Endothelial cell of umbilical vein (primary cell): ENCODE measurements at regions not wholly inside any gene's neighbourhood (a gene's known extent, or its start where the extent isn't known, plus 50 kb on each side); places are given as distances from the start of the nearest gene placed in this dataset.

Experiments used
- BruUV-seq: library from RNA; stranded (reverse); fragments of 400-500 nt; replicated peaks from 2 replicates; lab custom pipeline; 2021; lab: Mats Ljungman, UMichigan
- CTCF ChIA-PET: fragments of 300-600, 350-600 bp; sonication (Branson Sonifier 250); formaldehyde crosslinking; loops from one replicate; lab custom pipeline; 2021; ENCODE audit warnings: antibody characterized with exemption, inconsistent platforms; lab: Charles Lee
- POLR2A ChIA-PET: fragments of 300-600, 350-600 bp; sonication (Branson Sonifier 250); formaldehyde crosslinking; loops from one replicate; lab custom pipeline; 2021; ENCODE audit warnings: antibody characterized with exemption, inconsistent platforms; lab: Charles Lee
- DNase-seq: peaks from one replicate; pipeline ENCODE4 v3.0.0-alpha.2; 2011; ENCODE audit warnings: low read depth, low spot score
- FAIRE-seq: peaks from 2 replicates; lab custom pipeline; 2011; peaks lifted over from hg19 to GRCh38; lab: Jason Lieb, UNC
- H2AFZ ChIP-seq: 2 replicates; pipeline ENCODE4 v1.6.0; 2012; ENCODE audit warnings: low read depth, low read length, control low read depth, inconsistent platforms
- H3K27ac ChIP-seq: 2 replicates; pipeline ENCODE4 v1.5.1; 2011; ENCODE audit warnings: low read depth, mild to moderate bottlenecking, control low read depth, low read length, moderate library complexity; ENCODE audit not compliant: insufficient read depth
- H3K27me3 ChIP-seq, 2 experiments: 2 replicates each; pipeline versions ENCODE4 v1.6.0 to v1.6.1; 2011; ENCODE audit warnings: low read length in 2 of 2, mixed read lengths in 1 of 2; ENCODE audit not compliant: control insufficient read depth in 2 of 2, insufficient read depth in 2 of 2
- H3K36me3 ChIP-seq, 2 experiments: 2 replicates in 1 of 2; 3 replicates in 1 of 2; pipeline ENCODE4 v1.5.1; 2011; ENCODE audit warnings: low read length in 2 of 2, mild to moderate bottlenecking in 1 of 2, moderate library complexity in 1 of 2; ENCODE audit not compliant: control insufficient read depth in 2 of 2, insufficient read depth in 2 of 2; ENCODE audit errors: extremely low read depth in 1 of 2
- H3K4me1 ChIP-seq: 3 replicates; pipeline ENCODE4 v1.5.1; 2011; ENCODE audit warnings: mild to moderate bottlenecking, low read length; ENCODE audit not compliant: control insufficient read depth, insufficient read depth; ENCODE audit errors: extremely low read depth
- H3K4me2 ChIP-seq: 2 replicates; pipeline ENCODE4 v1.6.1; 2011; ENCODE audit warnings: low read length, control low read depth, mixed read lengths; ENCODE audit not compliant: insufficient read depth
- H3K4me3 ChIP-seq, 3 experiments: fragments of 200-600 bp in 1 of 3; sonication (generic), shearing (Covaris generic) in 1 of 3; replicated peaks in 1 of 3; 2 replicates each; pipeline ENCODE4 v1.5.1; 2011 to 2016; ENCODE audit warnings: control low read depth in 3 of 3, low read length in 3 of 3, mild to moderate bottlenecking in 2 of 3, inconsistent platforms in 1 of 3, low read depth in 1 of 3, moderate library complexity in 1 of 3; ENCODE audit not compliant: insufficient read depth in 1 of 3
- H3K79me2 ChIP-seq: 2 replicates; pipeline ENCODE4 v1.6.0; 2012; ENCODE audit warnings: low read length, inconsistent platforms; ENCODE audit not compliant: control insufficient read depth, insufficient read depth
- H3K9ac ChIP-seq: replicated peaks from 2 replicates; pipeline ENCODE3; 2011; ENCODE audit warnings: low read length, control low read depth; ENCODE audit not compliant: insufficient read depth; ENCODE audit errors: extremely low read depth
- H3K9me1 ChIP-seq: replicated peaks from 3 replicates; pipeline ENCODE4 v1.6.0; 2011; ENCODE audit warnings: mild to moderate bottlenecking, low read length; ENCODE audit not compliant: control insufficient read depth, insufficient read depth; ENCODE audit errors: extremely low read depth
- H3K9me3 ChIP-seq: replicated peaks from 2 replicates; pipeline ENCODE4 v1.5.1; 2012; ENCODE audit warnings: low read length, inconsistent platforms; ENCODE audit not compliant: control insufficient read depth, insufficient read depth
- H4K20me1 ChIP-seq: replicated peaks from 2 replicates; pipeline ENCODE3; 2011; ENCODE audit warnings: mild to moderate bottlenecking, low read length; ENCODE audit not compliant: control insufficient read depth, insufficient read depth; ENCODE audit errors: extremely low read depth
- EZH2 ChIP-seq: IDR thresholded peaks from 2 replicates; pipeline ENCODE4 v1.6.1; 2012; ENCODE audit warnings: borderline replicate concordance, low read depth, mild to moderate bottlenecking, moderate library complexity, low read length, inconsistent platforms; ENCODE audit not compliant: severe bottlenecking
- FOS ChIP-seq: IDR thresholded peaks from 2 replicates; pipeline ENCODE4 v1.6.1; 2011; ENCODE audit warnings: mild to moderate bottlenecking, low read length, moderate library complexity, borderline replicate concordance; ENCODE audit not compliant: insufficient read depth
- GATA2 ChIP-seq: IDR thresholded peaks from 2 replicates; pipeline ENCODE4 v1.7.0; 2011; ENCODE audit warnings: low read depth, mild to moderate bottlenecking, moderate library complexity, mixed read lengths, low read length; ENCODE audit not compliant: insufficient read length, insufficient read depth
- JUN ChIP-seq: IDR thresholded peaks from 2 replicates; pipeline ENCODE4 v1.6.1; 2011; ENCODE audit warnings: borderline replicate concordance, low read depth; ENCODE audit not compliant: insufficient read length, insufficient read depth
- MYC ChIP-seq: IDR thresholded peaks from one replicate; pipeline ENCODE4 v1.6.1; 2011; ENCODE audit warnings: mild to moderate bottlenecking, low read depth, low read length
- POLR2A ChIP-seq: IDR thresholded peaks from 2 replicates; pipeline ENCODE4 v1.6.1; 2012; ENCODE audit warnings: low read depth, mild to moderate bottlenecking, control low read depth, low read length
- POLR2AphosphoS5 ChIP-seq: IDR thresholded peaks from 2 replicates; pipeline ENCODE4 v1.6.1; 2012; ENCODE audit warnings: low read depth, mild to moderate bottlenecking, control low read depth, low read length, moderate library complexity; ENCODE audit not compliant: insufficient read depth
- dilution Hi-C: fragments of 300-500 bp; cut with MboI; formaldehyde crosslinking; loops from one replicate; pipeline ENCODE4 v1.15.0; 2019; ENCODE audit warnings: low sequenced_read_pairs; ENCODE audit not compliant: extremely low pct_ligation_motif_present
- intact Hi-C: fragments of 100-400 bp; cut with micrococcal nuclease; formaldehyde crosslinking; loops from one replicate; pipeline ENCODE4 v1.10.0; 2022
- TF ChIP-seq, protein P1 (sequence below): IDR thresholded peaks from 2 replicates; pipeline ENCODE4 v1.6.1; 2011; ENCODE audit not compliant: insufficient read depth, insufficient read length
- TF ChIP-seq, protein P2 (sequence below), 2 donors: IDR thresholded peaks; 1 replicate in 1 of 2; 2 replicates in 1 of 2; pipeline ENCODE4 v1.5.1; 2011; ENCODE audit warnings: low read length in 2 of 2, mild to moderate bottlenecking in 2 of 2, moderate library complexity in 2 of 2, control low read depth in 1 of 2, inconsistent platforms in 1 of 2, low read depth in 1 of 2; ENCODE audit not compliant: insufficient read depth in 1 of 2; ENCODE audit errors: extremely low read depth in 1 of 2

DNA sequence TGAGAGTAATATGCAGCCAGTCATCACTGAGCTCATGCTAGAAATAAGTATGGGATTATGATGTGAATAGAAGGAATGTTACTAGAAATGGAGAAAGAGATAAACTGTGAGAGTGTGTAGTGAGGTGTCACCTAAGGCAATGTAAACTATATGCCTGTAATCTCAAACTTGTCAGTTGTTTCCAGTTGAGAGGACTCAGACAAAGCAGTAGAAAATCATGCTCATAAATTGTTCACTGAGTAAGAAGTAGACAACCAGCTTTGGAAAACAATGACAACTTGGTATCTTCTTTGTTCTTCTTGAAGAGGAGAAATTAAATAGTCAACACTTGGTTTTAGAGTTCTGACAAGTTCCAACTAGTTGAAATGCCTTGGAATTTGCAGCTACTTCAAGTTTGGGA lies 148.5 kb upstream of the OR4E1 start:
- DNase-seq (no peak), FAIRE-seq (no peak)
- no TSS peak for BruUV-seq
- ChIA-PET POLR2A (no interaction called here), CTCF (interaction anchor here (1.0 to 1.2 kb wide), 2 partner anchors 18 to 30 kb away, joined by 3 read pairs; no protein-coding TSS in a partner anchor)
- TF ChIP-seq FOS (no peak), JUN (no peak), POLR2AphosphoS5 (no peak), MYC (no peak), GATA2 (no peak), EZH2 (no peak), POLR2A (no peak)
- TF ChIP-seq, protein P1, sequence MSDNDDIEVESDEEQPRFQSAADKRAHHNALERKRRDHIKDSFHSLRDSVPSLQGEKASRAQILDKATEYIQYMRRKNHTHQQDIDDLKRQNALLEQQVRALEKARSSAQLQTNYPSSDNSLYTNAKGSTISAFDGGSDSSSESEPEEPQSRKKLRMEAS, result no peak
- TF ChIP-seq, protein P2, sequence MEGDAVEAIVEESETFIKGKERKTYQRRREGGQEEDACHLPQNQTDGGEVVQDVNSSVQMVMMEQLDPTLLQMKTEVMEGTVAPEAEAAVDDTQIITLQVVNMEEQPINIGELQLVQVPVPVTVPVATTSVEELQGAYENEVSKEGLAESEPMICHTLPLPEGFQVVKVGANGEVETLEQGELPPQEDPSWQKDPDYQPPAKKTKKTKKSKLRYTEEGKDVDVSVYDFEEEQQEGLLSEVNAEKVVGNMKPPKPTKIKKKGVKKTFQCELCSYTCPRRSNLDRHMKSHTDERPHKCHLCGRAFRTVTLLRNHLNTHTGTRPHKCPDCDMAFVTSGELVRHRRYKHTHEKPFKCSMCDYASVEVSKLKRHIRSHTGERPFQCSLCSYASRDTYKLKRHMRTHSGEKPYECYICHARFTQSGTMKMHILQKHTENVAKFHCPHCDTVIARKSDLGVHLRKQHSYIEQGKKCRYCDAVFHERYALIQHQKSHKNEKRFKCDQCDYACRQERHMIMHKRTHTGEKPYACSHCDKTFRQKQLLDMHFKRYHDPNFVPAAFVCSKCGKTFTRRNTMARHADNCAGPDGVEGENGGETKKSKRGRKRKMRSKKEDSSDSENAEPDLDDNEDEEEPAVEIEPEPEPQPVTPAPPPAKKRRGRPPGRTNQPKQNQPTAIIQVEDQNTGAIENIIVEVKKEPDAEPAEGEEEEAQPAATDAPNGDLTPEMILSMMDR (IDR thresholded peaks at IDR 0.05; ENCODE audit: extremely low read depth in 1 of 2, insufficient read depth in 1 of 2, low read depth in 1 of 2, low read length in 2 of 2), result no peak
- dilution Hi-C loops (no loop called here), intact Hi-C loops (no loop called here)
- H4K20me1 ChIP-seq, result no peaks in the 10 kb centered on the region
- H3K9me3 ChIP-seq, result no peaks in the 10 kb centered on the region
- no peaks in the 10 kb centered on the region for H3K36me3 ChIP-seq
- H3K79me2 ChIP-seq, result no peaks in the 10 kb centered on the region
- H3K9ac ChIP-seq, result no peak overlapping the region
- no peaks in the 10 kb centered on the region for H3K9me1 ChIP-seq
- no peak overlapping the region for H3K4me2 ChIP-seq
- no peaks in the 10 kb centered on the region for H3K4me1 ChIP-seq
- H2AFZ ChIP-seq, result no peak overlapping the region
- no peak overlapping the region for H3K4me3 ChIP-seq
- peaks cover 3% of the 10 kb centered on the region in 2 experiments for H3K27me3 ChIP-seq
- no peak overlapping the region for H3K27ac ChIP-seq
